OCI-LY1 (cell line): ENCODE measurements at regions not wholly inside any gene's neighbourhood (a gene's known extent, or its start where the extent isn't known, plus 50 kb on each side); places are given as distances from the start of the nearest gene placed in this dataset.
"Not testable (repeated sequence)": the region's sequence is repeated elsewhere in the genome, so short reads cannot be mapped to it uniquely, and the experiment has no call there.

ENCODE experiments used
- H2AFZ ChIP-seq: fragments of 200-600 bp; sonication (generic), shearing (Covaris generic); 2 replicates; pipeline ENCODE4 v1.6.0; 2014; ENCODE audit warnings: antibody characterized with exemption, mild to moderate bottlenecking, low read length
- H3F3A ChIP-seq: fragments of 200-600 bp; sonication (generic), shearing (Covaris generic); 2 replicates; pipeline ENCODE4 v1.6.0; 2014; ENCODE audit warnings: mild to moderate bottlenecking, antibody characterized with exemption, low read length, moderate library complexity; ENCODE audit not compliant: insufficient read depth
- H3K27ac ChIP-seq: fragments of 200-600 bp; sonication (generic); 2 replicates; pipeline ENCODE4 v1.5.1; 2014; ENCODE audit warnings: low read length, mixed run types, mild to moderate bottlenecking, low read depth; ENCODE audit not compliant: poor library complexity, severe bottlenecking
- H3K27me3 ChIP-seq: fragments of 200-600 bp; sonication (generic); 2 replicates; pipeline ENCODE4 v1.6.0; 2014; ENCODE audit warnings: antibody characterized with exemption, mild to moderate bottlenecking, low read length, moderate library complexity; ENCODE audit not compliant: insufficient read depth
- H3K36me3 ChIP-seq: fragments of 200-600 bp; sonication (generic); 2 replicates; pipeline ENCODE4 v1.6.1; 2014; ENCODE audit warnings: mild to moderate bottlenecking, antibody characterized with exemption, low read length, moderate library complexity, mixed read lengths; ENCODE audit not compliant: insufficient read depth
- H3K4me1 ChIP-seq: fragments of 200-600 bp; sonication (generic); 2 replicates; pipeline ENCODE4 v1.5.1; 2014; ENCODE audit warnings: mild to moderate bottlenecking, low read length, moderate library complexity; ENCODE audit not compliant: insufficient read depth, severe bottlenecking
- H3K4me2 ChIP-seq: fragments of 200-600 bp; sonication (generic), shearing (Covaris generic); 2 replicates; pipeline ENCODE4 v1.6.1; 2014; ENCODE audit warnings: low read length
- H3K4me3 ChIP-seq: fragments of 200-600 bp; sonication (generic); 2 replicates; pipeline ENCODE4 v1.5.1; 2014; ENCODE audit warnings: low read length, low read depth, mild to moderate bottlenecking, mixed read lengths; ENCODE audit not compliant: poor library complexity, severe bottlenecking
- H3K79me2 ChIP-seq: fragments of 200-600 bp; shearing (Covaris generic); 2 replicates; pipeline ENCODE4 v1.6.1; 2016; ENCODE audit warnings: mixed run types, low read length, mixed read lengths; ENCODE audit not compliant: insufficient read depth
- H3K9ac ChIP-seq: fragments of 200-600 bp; sonication (generic), shearing (Covaris generic); 2 replicates; pipeline ENCODE4 v1.6.1; 2014; ENCODE audit warnings: mild to moderate bottlenecking, low read length, mixed read lengths
- H3K9me2 ChIP-seq: fragments of 200-600 bp; sonication (generic), shearing (Covaris generic); 2 replicates; pipeline ENCODE4 v1.6.1; 2014; ENCODE audit warnings: low read depth, mild to moderate bottlenecking, low read length, mixed read lengths
- H3K9me3 ChIP-seq: fragments of 200-600 bp; shearing (Covaris generic); 2 replicates; pipeline ENCODE4 v1.6.1; 2014; ENCODE audit warnings: low read length, mixed read lengths
- H4K20me1 ChIP-seq: fragments of 200-600 bp; sonication (generic), shearing (Covaris generic); 2 replicates; pipeline ENCODE4 v1.6.0; 2016; ENCODE audit warnings: mild to moderate bottlenecking, low read length; ENCODE audit not compliant: insufficient read depth
- CTCF ChIP-seq: fragments of 200-600 bp; sonication (generic), shearing (Covaris generic); IDR thresholded peaks from 2 replicates; pipeline ENCODE4 v1.5.1; 2017; ENCODE audit warnings: mild to moderate bottlenecking, antibody characterized with exemption, low read length, moderate library complexity, mixed read lengths
- EZH2 ChIP-seq: fragments of 200-600 bp; sonication (generic), shearing (Covaris generic); IDR thresholded peaks from 2 replicates; pipeline ENCODE4 v1.8.0; 2017; ENCODE audit warnings: borderline replicate concordance, mixed run types, mild to moderate bottlenecking, antibody characterized with exemption, low read length, moderate library complexity, mixed read lengths

GRCh38 chr5:117318528-117318927 lies 743.9 kb upstream of the SEMA6A start:
- no peaks in the 10 kb centered on the region for H3K9me3 ChIP-seq
- H3K4me2 ChIP-seq: no peak overlapping the region
- H3K79me2 ChIP-seq: no peaks in the 10 kb centered on the region
- no peaks in the 10 kb centered on the region for H4K20me1 ChIP-seq
- no peaks in the 10 kb centered on the region for H3K27me3 ChIP-seq
- no peaks in the 10 kb centered on the region for H3K4me1 ChIP-seq
- no peak overlapping the region for H3K27ac ChIP-seq
- no peaks in the 10 kb centered on the region for H3K9me2 ChIP-seq
- no peak overlapping the region for H3K9ac ChIP-seq
- H3K4me3 ChIP-seq: no peak overlapping the region
- H3F3A ChIP-seq: no peaks in the 10 kb centered on the region
- no peak overlapping the region for H2AFZ ChIP-seq
- TF ChIP-seq EZH2 (no peak), CTCF (peak; percentile 12; the same call in 1 of the 2 replicates)
- no peaks in the 10 kb centered on the region for H3K36me3 ChIP-seq

- no peak overlapping the region for H3K27ac ChIP-seq
- H3K9ac ChIP-seq: no peak overlapping the region
- H3F3A ChIP-seq: no peaks in the 10 kb centered on the region
- H3K27me3 ChIP-seq: no peaks in the 10 kb centered on the region
- no peaks in the 10 kb centered on the region for H3K9me3 ChIP-seq
- H3K79me2 ChIP-seq: no peaks in the 10 kb centered on the region
- no peak overlapping the region for H2AFZ ChIP-seq
- no peaks in the 10 kb centered on the region for H3K9me2 ChIP-seq
- no peaks in the 10 kb centered on the region for H3K4me1 ChIP-seq
- no peaks in the 10 kb centered on the region for H4K20me1 ChIP-seq
- no peak overlapping the region for H3K4me2 ChIP-seq
- no peaks in the 10 kb centered on the region for H3K36me3 ChIP-seq
- TF ChIP-seq EZH2: no peak
- no peak for TF ChIP-seq CTCF
- H3K4me3 ChIP-seq: no peak overlapping the region
Measured at GRCh38 chr5:117315170-117315569, 740.5 kb upstream of the SEMA6A start.

GRCh38 chr5:117304512-117305107 lies 730.0 kb upstream of the SEMA6A start:
- H4K20me1 ChIP-seq, H3K4me3 ChIP-seq: not testable (repeated sequence)

GRCh38 chr5:117302949-117303348 lies 728.3 kb upstream of the SEMA6A start:
- Histone ChIP-seq H3K27me3 (no peaks in the 10 kb centered on the region), H3K9me2 (no peaks in the 10 kb centered on the region), H3K4me1 (no peaks in the 10 kb centered on the region), H3F3A (no peaks in the 10 kb centered on the region), H2AFZ (no peak overlapping the region), H4K20me1 (no peaks in the 10 kb centered on the region), H3K4me3 (no peak overlapping the region), H3K4me2 (no peak overlapping the region), H3K9ac (no peak overlapping the region), H3K79me2 (no peaks in the 10 kb centered on the region), H3K36me3 (no peaks in the 10 kb centered on the region), H3K9me3 (no peaks in the 10 kb centered on the region), H3K27ac (no peak overlapping the region)
- no peak for TF ChIP-seq CTCF

More at GRCh38 chr5:117304512-117305107, 730.0 kb upstream of the SEMA6A start:
- not testable (repeated sequence) for H3K27ac ChIP-seq, H3K9ac ChIP-seq, H3K9me2 ChIP-seq, H3F3A ChIP-seq, H3K79me2 ChIP-seq, H3K27me3 ChIP-seq, H3K9me3 ChIP-seq, H3K36me3 ChIP-seq, H2AFZ ChIP-seq, H3K4me1 ChIP-seq, H3K4me2 ChIP-seq
